A549 (cell line): ENCODE measurements at regions not wholly inside any gene's neighbourhood (a gene's known extent, or its start where the extent isn't known, plus 50 kb on each side); places are given as distances from the start of the nearest gene placed in this dataset.
"Not testable (repeated sequence)": the region's sequence is repeated elsewhere in the genome, so short reads cannot be mapped to it uniquely, and the experiment has no call there.

Source experiments
- ATAC-seq, 2 experiments: fragments of 200-7000 bp in 1 of 2; fragments of >200 bp in 1 of 2; cut with Nextera tagmentation in 1 of 2; cut with Tn5 transposase in 1 of 2; 3 replicates each; pipeline versions ENCODE4 v1.8.0 to v1.9.1; 2018 to 2020; ENCODE audit warnings: mild to moderate bottlenecking in 1 of 2, moderate library complexity in 1 of 2
- CTCF ChIA-PET: fragments of 300-600 bp; sonication (Branson Sonifier 250); formaldehyde crosslinking; extraction: SDS; loops from one replicate; lab custom pipeline; 2021; ENCODE audit warnings: antibody characterized with exemption, inconsistent platforms; lab: Yijun Ruan, JAX
- POLR2A ChIA-PET: fragments of 350-600 bp; formaldehyde crosslinking; extraction: SDS; loops from one replicate; lab custom pipeline; 2021; ENCODE audit warnings: antibody characterized with exemption, inconsistent platforms; lab: Yijun Ruan, JAX
- DNase-seq, 2 experiments: peaks; one replicate each; pipeline versions ENCODE4 v3.0.0 to v3.0.0-alpha.2; 2011 to 2016; ENCODE audit warnings: low read depth in 1 of 2, low spot score in 1 of 2
- FAIRE-seq: peaks from 2 replicates; lab custom pipeline; 2011; peaks lifted over from hg19 to GRCh38; lab: Jason Lieb, UNC
- H3K27ac ChIP-seq, 2 experiments: fragments of >200 bp; sonication (Bioruptor Twin); formaldehyde crosslinking; 3 replicates each; pipeline ENCODE4 v1.5.1; 2016 to 2017
- H3K4me1 ChIP-seq: fragments of >200 bp; sonication (Bioruptor Twin); formaldehyde crosslinking; 3 replicates; pipeline ENCODE4 v1.6.1; 2016
- H3K4me2 ChIP-seq: fragments of >200 bp; sonication (Bioruptor Twin); formaldehyde crosslinking; 3 replicates; pipeline ENCODE4 v1.6.1; 2016
- H3K4me3 ChIP-seq: fragments of >200 bp; sonication (Bioruptor Twin); formaldehyde crosslinking; 3 replicates; pipeline ENCODE4 v1.5.1; 2016
- H3K9me3 ChIP-seq: fragments of >200 bp; sonication (Bioruptor Twin); formaldehyde crosslinking; 3 replicates; pipeline ENCODE4 v1.6.1; 2016
- BCL3 ChIP-seq: fragments of >200 bp; sonication (Bioruptor Twin); formaldehyde crosslinking; IDR thresholded peaks from 3 replicates; pipeline ENCODE4 v1.6.1; 2016
- BHLHE40 ChIP-seq: IDR thresholded peaks from 2 replicates; pipeline ENCODE4 v1.6.1; 2012; ENCODE audit warnings: low read depth, low read length, inconsistent platforms
- CBX2 ChIP-seq: fragments of 200-600 bp; sonication (generic); IDR thresholded peaks from 2 replicates; pipeline ENCODE4 v1.6.1; 2016; ENCODE audit warnings: low read depth, mild to moderate bottlenecking, borderline replicate concordance
- CBX8 ChIP-seq: fragments of 200-600 bp; sonication (generic); IDR thresholded peaks from 2 replicates; pipeline ENCODE4 v1.6.1; 2016
- CHD2 ChIP-seq: fragments of 150-350 bp; IDR thresholded peaks from 2 replicates; pipeline ENCODE4 v1.6.1; 2014; ENCODE audit warnings: low read length; ENCODE audit not compliant: partially characterized antibody
- CHD4 ChIP-seq: fragments of 200-600 bp; sonication (generic); IDR thresholded peaks from 2 replicates; pipeline ENCODE4 v1.6.1; 2016; ENCODE audit warnings: antibody characterized with exemption, mild to moderate bottlenecking, borderline replicate concordance
- EHF ChIP-seq: fragments of 250-450 bp; sonication (Bioruptor Pico); IDR thresholded peaks from 2 replicates; pipeline ENCODE4 v1.5.0; 2020; ENCODE audit warnings: mild to moderate bottlenecking
- ELK1 ChIP-seq: fragments of 150-350 bp; IDR thresholded peaks from 2 replicates; pipeline ENCODE4 v1.6.1; 2014; ENCODE audit warnings: low read depth, mild to moderate bottlenecking, low read length
- EP300 ChIP-seq, 2 experiments: fragments of >200 bp; sonication (Bioruptor Twin); formaldehyde crosslinking; IDR thresholded peaks; 2 replicates in 1 of 2; 3 replicates in 1 of 2; pipeline ENCODE4 v1.6.1; 2016 to 2017
- GATA3 ChIP-seq: IDR thresholded peaks from 2 replicates; pipeline ENCODE4 v1.6.1; 2012; ENCODE audit warnings: borderline replicate concordance
- HEYL ChIP-seq: fragments of 250-450 bp; sonication (Bioruptor Pico); IDR thresholded peaks from 2 replicates; pipeline ENCODE4 v1.8.0; 2021; ENCODE audit warnings: mild to moderate bottlenecking, moderate library complexity
- JUNB ChIP-seq: fragments of >200 bp; sonication (Bioruptor Twin); formaldehyde crosslinking; IDR thresholded peaks from 2 replicates; pipeline ENCODE4 v1.6.1; 2016
- NR3C1 ChIP-seq: fragments of >200 bp; sonication (Bioruptor Twin); formaldehyde crosslinking; IDR thresholded peaks from 3 replicates; pipeline ENCODE4 v1.6.1; 2017
- PHF8 ChIP-seq: fragments of 200-600 bp; sonication (generic); IDR thresholded peaks from 2 replicates; pipeline ENCODE4 v1.6.1; 2016; ENCODE audit warnings: low read depth, mild to moderate bottlenecking, antibody characterized with exemption, moderate library complexity, borderline replicate concordance
- POLR2AphosphoS2 ChIP-seq: conservative IDR thresholded peaks from 2 replicates; pipeline ENCODE4 v1.6.1; 2012; ENCODE audit warnings: low read length, improper control_type of control experiment, inconsistent platforms
- RAD21 ChIP-seq, 2 experiments: fragments of >200 bp in 1 of 2; sonication (Bioruptor Twin) in 1 of 2; formaldehyde crosslinking in 1 of 2; IDR thresholded peaks in 1 of 2; conservative IDR thresholded peaks in 1 of 2; 2 replicates in 1 of 2; 3 replicates in 1 of 2; pipeline ENCODE4 v1.6.1; 2012 to 2018; ENCODE audit warnings: inconsistent platforms in 1 of 2
- RFX5 ChIP-seq: fragments of 450-650 bp; IDR thresholded peaks from 2 replicates; pipeline ENCODE4 v1.7.1; 2014; ENCODE audit warnings: antibody characterized with exemption, mild to moderate bottlenecking, moderate library complexity
- SMC3 ChIP-seq: fragments of >200 bp; sonication (Bioruptor Twin); formaldehyde crosslinking; IDR thresholded peaks from 3 replicates; pipeline ENCODE4 v1.6.1; 2018; ENCODE audit warnings: inconsistent platforms
- TFCP2L1 ChIP-seq: fragments of 250-450 bp; sonication (Bioruptor Pico); IDR thresholded peaks from 2 replicates; pipeline ENCODE4 v1.5.0; 2021; ENCODE audit warnings: mild to moderate bottlenecking
- ZC3H11A ChIP-seq: fragments of 450-650 bp; IDR thresholded peaks from 2 replicates; pipeline ENCODE4 v1.6.1; 2014; ENCODE audit warnings: antibody characterized with exemption, mild to moderate bottlenecking
- ZSCAN20 ChIP-seq: fragments of 250-450 bp; sonication (Bioruptor Pico); IDR thresholded peaks from 2 replicates; pipeline ENCODE4 v1.8.0; 2022; ENCODE audit warnings: mild to moderate bottlenecking, moderate library complexity
- WGBS: methylation state at CpG from one replicate; pipeline ENCODE4 v1.1.6; 2017; ENCODE audit errors: missing lambda C conversion rate; 5-methylcytosine and 5-hydroxymethylcytosine counted together
- TF ChIP-seq, protein P1 (sequence below): fragments of >200 bp; sonication (Bioruptor Twin); formaldehyde crosslinking; IDR thresholded peaks from 2 replicates; pipeline ENCODE4 v1.6.1; 2016
- TF ChIP-seq, protein P2 (sequence below): IDR thresholded peaks from 2 replicates; pipeline ENCODE4 v1.6.1; 2012; ENCODE audit warnings: low read depth, borderline replicate concordance

DNA sequence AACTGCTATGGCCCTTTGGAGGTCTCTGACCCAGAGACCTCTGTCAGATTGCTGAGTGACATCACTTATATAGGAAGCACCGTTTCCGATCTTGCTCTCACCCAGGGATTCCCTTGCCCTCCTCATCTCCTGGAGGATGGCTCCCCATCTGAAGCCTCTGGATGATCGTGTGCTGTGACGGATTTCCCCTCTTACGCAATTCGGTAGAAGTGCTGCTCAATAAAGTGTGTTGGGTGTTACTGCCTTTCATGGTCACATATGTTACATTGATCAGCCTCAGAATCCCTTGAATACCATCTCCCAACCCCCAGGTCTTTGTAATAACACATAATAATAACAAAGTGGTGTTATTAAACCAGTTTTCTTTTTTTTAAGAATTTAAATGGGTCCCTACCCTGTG is 107.3 kb upstream of the CLEC14A start:
- no peak overlapping the region for H3K4me3 ChIP-seq
- ChIA-PET POLR2A (no interaction called here), CTCF (no interaction called here)
- H3K9me3 ChIP-seq = no peaks in the 10 kb centered on the region
- TF ChIP-seq CBX2 (no peak), CBX8 (no peak), RAD21 (conservative IDR thresholded peaks at IDR 0.05 in 1 of 2, IDR thresholded peaks at IDR 0.05 in 1 of 2) (no peak), POLR2AphosphoS2 (no peak), EHF (CRISPR knock-in tag) (no peak), ZC3H11A (no peak), JUNB (no peak), NR3C1 (no peak), TFCP2L1 (CRISPR knock-in tag) (no peak), CHD2 (no peak), BHLHE40 (no peak), ELK1 (no peak), EP300 (IDR thresholded peaks at IDR 0.05) (no peak), ZSCAN20 (no peak), CHD4 (no peak)
- TF ChIP-seq, protein P1, sequence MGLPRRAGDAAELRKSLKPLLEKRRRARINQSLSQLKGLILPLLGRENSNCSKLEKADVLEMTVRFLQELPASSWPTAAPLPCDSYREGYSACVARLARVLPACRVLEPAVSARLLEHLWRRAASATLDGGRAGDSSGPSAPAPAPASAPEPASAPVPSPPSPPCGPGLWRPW = no peak
- TF ChIP-seq, protein P2, sequence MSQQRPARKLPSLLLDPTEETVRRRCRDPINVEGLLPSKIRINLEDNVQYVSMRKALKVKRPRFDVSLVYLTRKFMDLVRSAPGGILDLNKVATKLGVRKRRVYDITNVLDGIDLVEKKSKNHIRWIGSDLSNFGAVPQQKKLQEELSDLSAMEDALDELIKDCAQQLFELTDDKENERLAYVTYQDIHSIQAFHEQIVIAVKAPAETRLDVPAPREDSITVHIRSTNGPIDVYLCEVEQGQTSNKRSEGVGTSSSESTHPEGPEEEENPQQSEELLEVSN = no peak
- DNase-seq = no peak
- H3K4me2 ChIP-seq = no peak overlapping the region
- no peaks in the 10 kb centered on the region for H3K4me1 ChIP-seq
- no peak for FAIRE-seq
- 28% methylated on average over 6 of the region's 6 CpGs for WGBS
- H3K27ac ChIP-seq = no peak overlapping the region
- no peak for ATAC-seq

DNA sequence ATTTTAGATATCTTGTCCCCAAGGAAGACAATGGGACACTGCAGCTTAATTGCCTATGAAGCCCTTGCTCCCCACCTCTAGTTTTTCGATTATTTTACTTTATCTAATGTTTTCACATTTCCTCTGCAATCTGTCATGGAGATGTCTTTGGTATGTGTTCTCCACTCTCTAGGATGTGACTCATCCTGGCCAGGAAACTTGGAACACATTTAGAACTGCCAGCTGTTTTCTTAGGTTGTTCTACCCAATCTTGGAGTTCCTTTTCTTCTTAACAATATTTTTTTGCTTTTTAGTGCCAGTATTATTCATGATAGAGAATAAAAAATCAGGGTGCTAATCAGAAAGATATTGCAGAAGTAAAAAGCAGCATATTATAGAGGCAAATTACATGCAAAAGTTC is 101.7 kb upstream of the CLEC14A start:
- WGBS = 0% methylated on average over 1 of the region's 1 CpG
- TF ChIP-seq SMC3 = no peak
- no peak for TF ChIP-seq RFX5
- TF ChIP-seq, protein P1 = no peak
- no peak for TF ChIP-seq HEYL (CRISPR knock-in tag)
- TF ChIP-seq BCL3 = no peak
- TF ChIP-seq PHF8 = no peak
- TF ChIP-seq GATA3 = no peak
- FAIRE-seq (no peak), ATAC-seq (no peak), DNase-seq (no peak)
- Histone ChIP-seq H3K27ac (no peak overlapping the region), H3K4me2 (no peak overlapping the region), H3K4me1 (no peaks in the 10 kb centered on the region), H3K4me3 (no peak overlapping the region), H3K9me3 (no peaks in the 10 kb centered on the region)
- POLR2A ChIA-PET = no interaction called here
- CTCF ChIA-PET = no interaction called here

DNA sequence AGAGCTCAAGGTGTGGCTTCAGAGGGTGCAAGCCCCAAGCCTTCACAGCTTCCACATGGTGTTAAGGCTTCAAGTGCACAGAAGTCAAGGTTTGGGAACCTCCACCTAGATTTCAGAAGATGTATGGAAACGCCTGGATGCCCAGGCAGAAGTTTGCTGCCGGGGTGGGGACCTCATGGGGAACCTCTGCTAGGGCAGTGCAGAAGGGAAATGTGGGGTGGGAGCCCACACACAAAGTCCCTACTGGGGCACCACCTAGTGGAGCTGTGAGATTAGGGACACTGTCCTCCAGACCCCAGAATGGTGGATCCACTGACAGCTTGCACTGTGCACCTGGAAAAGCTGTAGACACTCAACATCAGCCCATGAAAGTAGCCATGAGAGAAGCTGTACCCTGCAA is 99.6 kb upstream of the CLEC14A start:
- WGBS = 0% methylated on average over 1 of the region's 2 CpGs
- H3K9me3 ChIP-seq, DNase-seq, H3K27ac ChIP-seq, H3K4me3 ChIP-seq, FAIRE-seq, POLR2A ChIA-PET, H3K4me2 ChIP-seq, ATAC-seq, H3K4me1 ChIP-seq: not testable (repeated sequence)
- CTCF ChIA-PET = interaction anchor here (1.0 kb wide), 1 partner anchor 20 kb away, joined by 3 read pairs; no protein-coding TSS in a partner anchor
